Suppressor macrophage (primary cell): ENCODE measurements at regions not wholly inside any gene's neighbourhood (a gene's known extent, or its start where the extent isn't known, plus 50 kb on each side); places are given as distances from the start of the nearest gene placed in this dataset.
"Not testable (repeated sequence)": the region's sequence is repeated elsewhere in the genome, so short reads cannot be mapped to it uniquely, and the experiment has no call there.

Experiments
- DNase-seq, 4 experiments: peaks; one replicate each; pipeline ENCODE4 v3.0.0-alpha.2; 2020 to 2022

DNA sequence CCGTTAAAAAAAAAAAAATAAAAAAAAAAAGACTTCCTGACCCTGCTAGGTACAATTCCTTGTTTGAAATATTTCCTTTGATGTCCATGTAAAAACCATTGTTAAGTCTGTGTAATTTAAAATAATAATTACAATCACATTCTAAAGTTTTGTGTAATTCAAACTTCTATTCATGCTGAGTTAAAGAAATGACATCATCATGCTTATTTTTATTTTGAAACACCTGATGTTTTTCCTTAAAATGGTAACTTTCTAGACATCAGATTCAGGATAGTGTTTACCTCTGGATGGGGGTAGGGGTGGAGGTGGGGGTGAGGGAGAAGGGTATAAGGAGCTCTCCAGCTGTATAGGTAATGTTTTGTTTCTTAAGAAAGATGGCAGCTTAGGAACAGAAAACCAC, 92.8 kb downstream of the ADCYAP1 start:
- DNase-seq = no peak

DNA sequence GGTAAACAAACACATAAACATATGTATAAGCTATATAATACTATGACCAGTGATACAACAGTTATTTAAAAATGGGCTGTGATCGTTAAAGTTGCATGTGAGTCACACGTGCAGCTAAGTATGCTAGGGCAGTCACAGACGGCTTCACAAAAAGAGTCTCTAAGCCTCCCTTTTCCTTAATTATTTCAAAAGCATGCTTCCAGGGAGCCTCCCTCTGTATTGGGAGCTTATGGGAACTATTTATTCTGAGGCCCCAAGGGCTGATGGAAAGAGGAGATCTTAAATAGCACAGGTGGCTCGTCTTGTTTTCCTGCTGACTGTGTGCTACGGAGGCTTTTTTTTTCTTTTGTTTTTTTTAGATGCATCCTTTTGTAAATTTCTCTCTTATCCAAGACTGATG, 94.3 kb downstream of the ADCYAP1 start:
- DNase-seq = no peak

GRCh38 chr18:1002653-1003178, 98.0 kb downstream of the ADCYAP1 start:
- DNase-seq = no peak

GRCh38 chr18:1003499-1003898, 98.8 kb downstream of the ADCYAP1 start:
- no peak for DNase-seq

DNA sequence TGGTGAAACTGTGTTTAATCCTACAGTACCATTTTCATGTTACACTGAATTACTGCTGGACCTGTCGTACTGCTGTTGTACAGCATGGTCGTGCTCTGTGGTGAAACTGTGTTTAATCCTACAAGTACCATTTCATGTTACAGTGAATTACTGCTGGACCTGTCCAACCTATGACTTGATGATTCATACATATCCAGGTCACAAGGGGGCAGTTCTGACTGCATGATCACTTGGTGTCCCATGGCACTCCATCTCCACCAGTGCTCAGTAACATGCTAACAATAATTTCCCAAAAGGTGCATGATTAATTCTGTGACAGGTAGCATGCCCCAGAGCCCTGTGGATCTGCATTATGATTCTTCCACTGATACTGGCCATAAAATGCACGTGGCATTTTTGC, 101.6 kb downstream of the ADCYAP1 start:
- no peak for DNase-seq

- no peak for DNase-seq
These were observed 102.3 kb downstream of the ADCYAP1 start for GRCh38 chr18:1006965-1007364.

GRCh38 chr18:1011349-1011748, 106.7 kb downstream of the ADCYAP1 start:
- DNase-seq = no peak

DNA sequence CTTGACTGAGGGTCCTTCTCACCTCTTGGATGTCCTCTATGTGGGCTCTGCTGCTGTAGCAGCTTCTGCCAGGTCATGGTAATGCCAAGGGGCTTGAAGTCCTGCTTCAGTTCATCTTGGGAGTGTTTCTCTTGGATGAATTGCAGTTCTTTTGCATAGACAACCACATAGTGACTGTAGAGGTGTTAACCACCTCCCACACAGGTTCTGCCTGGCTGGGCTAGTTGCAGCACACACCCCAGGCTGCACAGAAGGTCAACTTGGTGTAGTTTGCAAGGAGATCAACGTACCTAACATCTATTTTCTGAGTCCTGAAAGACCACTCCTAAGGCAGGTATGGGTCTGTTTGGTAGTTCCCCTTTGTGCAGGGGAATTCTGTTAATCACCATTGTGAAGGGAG, 108.1 kb downstream of the ADCYAP1 start:
- DNase-seq = no peak

DNA sequence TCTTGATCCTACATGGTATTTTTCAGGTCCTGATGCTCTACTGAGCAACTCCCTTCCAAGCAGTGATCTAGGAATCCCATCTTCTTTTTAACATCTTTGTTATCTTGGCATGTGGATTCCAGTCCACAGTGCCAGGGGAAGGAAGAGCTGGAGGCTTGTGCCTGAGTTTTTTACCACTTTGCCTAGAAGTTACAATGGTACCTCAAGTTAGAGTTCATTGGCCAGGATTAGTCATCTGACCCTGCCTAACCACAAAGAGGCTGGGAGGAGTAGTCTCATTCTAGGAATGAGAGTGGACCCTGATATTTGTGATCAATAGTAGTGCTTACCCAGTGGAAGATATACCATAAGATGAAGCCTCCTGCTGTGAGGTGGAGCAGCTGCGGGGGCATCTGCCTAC, 109.3 kb downstream of the ADCYAP1 start:
- no peak for DNase-seq

- no peak for DNase-seq
These were observed 109.8 kb downstream of the ADCYAP1 start for GRCh38 chr18:1014509-1014908.

- DNase-seq = no peak
These were observed 110.4 kb downstream of the ADCYAP1 start for GRCh38 chr18:1014951-1015624.

DNA sequence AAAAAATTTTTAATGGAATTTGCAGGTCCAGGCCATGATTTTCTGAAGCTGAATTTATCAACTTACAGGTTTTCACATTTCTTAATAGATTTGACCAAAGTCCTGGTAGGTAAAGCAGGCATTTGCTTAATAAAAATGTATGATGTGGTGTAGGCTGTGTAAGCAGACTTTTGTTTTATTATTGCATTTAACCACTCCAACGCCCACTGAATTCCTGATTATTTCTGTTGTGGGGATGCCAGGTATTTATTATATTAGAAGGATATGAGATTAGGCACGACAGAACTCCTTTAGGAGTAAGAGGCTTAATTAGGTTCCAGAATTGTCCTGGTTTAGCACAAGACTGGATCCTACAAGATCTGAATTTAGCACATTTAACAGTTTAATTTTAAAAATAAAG, 111.1 kb downstream of the ADCYAP1 start:
- DNase-seq = no peak

- no peak for DNase-seq
These were observed 112.8 kb downstream of the ADCYAP1 start for GRCh38 chr18:1017227-1018058.

- no peak for DNase-seq
These were observed 113.6 kb downstream of the ADCYAP1 start for GRCh38 chr18:1018181-1018681.

GRCh38 chr18:1019191-1019590, 114.5 kb downstream of the ADCYAP1 start:
- DNase-seq = no peak

GRCh38 chr18:1020731-1021344, 116.2 kb downstream of the ADCYAP1 start:
- no peak for DNase-seq

DNA sequence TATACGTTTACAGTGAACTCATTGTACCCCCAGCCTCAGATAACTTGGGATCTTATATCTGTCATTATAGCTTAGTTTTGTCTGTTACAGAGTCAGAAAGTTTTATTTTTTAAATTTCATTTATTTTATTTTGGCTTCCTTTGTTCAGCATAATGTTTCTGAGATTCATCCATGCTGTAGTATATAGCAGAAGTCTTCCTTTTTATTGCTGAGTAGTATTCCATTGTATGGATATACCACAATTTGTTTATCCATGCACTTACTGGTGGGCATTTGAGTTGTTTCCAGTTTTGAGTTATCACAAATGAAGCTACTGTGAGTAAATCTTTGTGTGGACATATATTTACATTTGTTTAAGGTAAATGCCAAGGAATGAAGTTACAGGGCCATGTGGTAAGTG, 122.3 kb downstream of the ADCYAP1 start:
- DNase-seq = no peak

DNA sequence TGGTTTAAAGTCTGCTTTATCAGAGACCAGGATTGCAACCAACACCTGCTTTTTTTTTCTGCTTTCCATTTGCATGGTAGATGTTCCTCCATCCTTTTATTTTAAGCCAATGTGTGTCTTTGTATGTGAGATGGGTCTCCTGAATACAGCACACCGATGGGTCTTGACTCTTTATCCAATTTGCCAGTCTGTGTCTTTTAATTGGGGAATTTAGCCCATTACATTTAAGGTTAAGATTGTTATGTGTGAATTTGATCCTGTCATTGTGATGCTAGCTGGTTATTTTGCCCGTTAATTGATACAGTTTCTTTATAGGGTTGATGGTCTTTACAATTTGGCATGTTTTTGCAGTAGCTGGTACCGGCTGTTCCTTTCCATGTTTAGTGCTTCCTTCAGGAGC, 128.4 kb downstream of the ADCYAP1 start:
- DNase-seq = not testable (repeated sequence)

DNA sequence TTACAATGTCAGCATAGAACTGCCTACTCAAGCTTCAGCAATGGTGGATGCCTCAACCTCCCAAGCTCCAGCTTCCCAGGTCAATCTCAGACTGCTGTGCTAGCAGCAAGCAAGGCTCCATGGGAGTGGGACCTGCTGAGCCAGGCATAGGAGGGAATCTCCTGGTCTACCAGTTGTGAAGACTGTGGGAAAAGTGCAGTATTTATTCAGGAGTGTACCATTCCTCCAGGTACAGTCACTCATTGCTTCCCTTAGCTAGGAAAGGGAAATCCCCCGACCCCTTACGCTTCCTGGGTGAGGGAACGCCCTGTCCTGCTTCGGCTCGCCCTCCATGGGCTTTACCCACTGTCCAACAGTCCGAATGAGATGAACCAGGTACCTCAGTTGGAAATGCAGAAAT, 130.3 kb downstream of the ADCYAP1 start:
- DNase-seq = no peak

GRCh38 chr18:1036926-1037325, 132.3 kb downstream of the ADCYAP1 start:
- DNase-seq = no peak

DNA sequence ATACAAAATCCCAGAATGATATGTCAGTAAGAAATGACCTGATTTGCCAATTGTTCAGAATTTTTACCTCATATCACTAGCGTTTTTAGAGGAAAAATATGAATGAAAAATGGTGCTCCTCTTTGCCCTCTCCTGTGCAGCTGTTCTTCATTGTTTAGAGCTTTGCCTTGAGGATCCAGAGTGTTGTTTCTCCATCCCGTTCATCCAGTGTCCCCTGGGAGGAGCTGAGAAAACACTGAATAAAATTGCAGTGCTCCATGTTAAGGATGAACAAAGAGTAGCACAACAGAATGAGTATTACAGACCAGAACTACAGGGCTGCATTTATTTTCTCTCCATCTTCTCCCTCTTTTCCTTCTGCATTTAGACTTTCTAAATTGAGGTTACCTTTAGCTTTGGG, 133.1 kb downstream of the ADCYAP1 start:
- no peak for DNase-seq

- no peak for DNase-seq
These were observed 134.8 kb downstream of the ADCYAP1 start for GRCh38 chr18:1039421-1039820.

DNA sequence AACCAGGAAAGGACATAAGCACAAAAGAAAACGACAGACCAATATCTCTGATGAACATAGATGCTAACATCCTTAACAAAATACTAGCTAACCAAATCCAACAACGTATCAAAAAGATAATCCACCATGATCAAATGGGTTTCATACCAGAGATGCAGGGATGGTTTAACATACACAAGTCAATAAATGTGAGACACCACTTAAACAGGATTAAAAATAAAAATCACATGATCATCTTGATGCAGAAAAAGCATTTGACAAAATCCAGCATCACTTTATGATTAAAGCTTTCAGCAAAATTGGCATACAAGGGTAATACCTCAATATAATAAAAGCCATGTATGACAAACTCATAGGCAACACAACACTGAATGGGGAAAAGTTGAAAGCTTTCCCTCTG, 138.4 kb downstream of the ADCYAP1 start:
- not testable (repeated sequence) for DNase-seq
